CD14-positive monocyte (primary cell): ENCODE measurements at regions not wholly inside any gene's neighbourhood (a gene's known extent, or its start where the extent isn't known, plus 50 kb on each side); places are given as distances from the start of the nearest gene placed in this dataset.

Experiments
- DNase-seq, 3 donors: peaks; one replicate each; pipeline ENCODE4 v3.0.0-alpha.2; 2011 to 2022
- H2AFZ ChIP-seq: 2 replicates; pipeline ENCODE4 v1.6.0; 2012; ENCODE audit warnings: mild to moderate bottlenecking, low read depth, low read length, inconsistent platforms; ENCODE audit not compliant: insufficient read depth, poor library complexity, severe bottlenecking
- H3K27ac ChIP-seq, 2 donors: 1 replicate in 1 of 2; 2 replicates in 1 of 2; pipeline ENCODE4 v1.5.1; 2012 to 2013; ENCODE audit warnings: low read length in 2 of 2, control low read depth in 1 of 2, inconsistent platforms in 1 of 2, low read depth in 1 of 2, mild to moderate bottlenecking in 1 of 2
- H3K27me3 ChIP-seq, 2 donors: one replicate each; pipeline versions ENCODE4 v1.6.0 to v1.6.1; 2011 to 2013; ENCODE audit warnings: low read length in 2 of 2; ENCODE audit not compliant: control insufficient read depth in 2 of 2, insufficient read depth in 2 of 2
- H3K36me3 ChIP-seq, 2 donors: replicated peaks in 1 of 2; 1 replicate in 1 of 2; 2 replicates in 1 of 2; pipeline versions ENCODE4 v1.5.1 to v1.6.1; 2012 to 2013; ENCODE audit warnings: low read length in 2 of 2, control low read depth in 1 of 2, inconsistent platforms in 1 of 2, mild to moderate bottlenecking in 1 of 2; ENCODE audit not compliant: insufficient read depth in 2 of 2, control insufficient read depth in 1 of 2
- H3K4me1 ChIP-seq, 2 donors: 1 replicate in 1 of 2; 2 replicates in 1 of 2; pipeline versions ENCODE4 v1.5.1 to v1.6.1; 2012 to 2013; ENCODE audit warnings: low read length in 2 of 2, control low read depth in 1 of 2, inconsistent platforms in 1 of 2, mild to moderate bottlenecking in 1 of 2, moderate library complexity in 1 of 2; ENCODE audit not compliant: insufficient read depth in 2 of 2, control insufficient read depth in 1 of 2
- H3K4me2 ChIP-seq: replicated peaks from 2 replicates; pipeline ENCODE3; 2012; ENCODE audit warnings: low read length, moderate library complexity, mild to moderate bottlenecking; ENCODE audit not compliant: poor library complexity, severe bottlenecking; ENCODE audit errors: extremely low read depth
- H3K4me3 ChIP-seq, 3 experiments: fragments of 200-600 bp in 1 of 3; sonication (generic) in 1 of 3; replicated peaks in 1 of 3; 1 replicate in 2 of 3; 2 replicates in 1 of 3; pipeline ENCODE4 v1.5.1; 2011 to 2013; ENCODE audit warnings: low read length in 3 of 3, mild to moderate bottlenecking in 3 of 3, control low read depth in 2 of 3, low read depth in 2 of 3, inconsistent platforms in 1 of 3, moderate library complexity in 1 of 3
- H3K79me2 ChIP-seq: 2 replicates; pipeline ENCODE4 v1.6.0; 2012; ENCODE audit warnings: mild to moderate bottlenecking, control low read depth, inconsistent platforms, low read length, moderate library complexity; ENCODE audit not compliant: insufficient read depth
- H3K9ac ChIP-seq: 2 replicates; pipeline ENCODE4 v1.6.0; 2017; ENCODE audit warnings: low read length, mild to moderate bottlenecking; ENCODE audit not compliant: insufficient read depth, poor library complexity, severe bottlenecking
- H3K9me3 ChIP-seq, 2 donors: replicated peaks in 1 of 2; 1 replicate in 1 of 2; 2 replicates in 1 of 2; pipeline versions ENCODE4 v1.5.1 to v1.6.1; 2012 to 2013; ENCODE audit warnings: low read length in 2 of 2, control low read depth in 1 of 2; ENCODE audit not compliant: control insufficient read depth in 1 of 2, insufficient read depth in 1 of 2
- H4K20me1 ChIP-seq: 2 replicates; pipeline ENCODE4 v1.6.0; 2012; ENCODE audit warnings: mild to moderate bottlenecking, low read length, control low read depth, moderate library complexity; ENCODE audit not compliant: insufficient read depth
- H3K27ac Mint-ChIP-seq, 7 donors: one replicate each; pipeline ENCODE4 v1.8.0; 2020; ENCODE audit warnings: mild to moderate bottlenecking in 7 of 7, mixed read lengths in 7 of 7, moderate library complexity in 6 of 7, inconsistent platforms in 2 of 7
- H3K27me3 Mint-ChIP-seq, 3 donors: one replicate each; pipeline ENCODE4 v1.8.0; 2021 to 2022; ENCODE audit warnings: low read depth in 3 of 3, mild to moderate bottlenecking in 3 of 3, mixed read lengths in 3 of 3, moderate library complexity in 3 of 3, inconsistent platforms in 1 of 3
- H3K36me3 Mint-ChIP-seq, 2 donors: one replicate each; pipeline ENCODE4 v1.8.0; 2020; ENCODE audit warnings: mixed read lengths in 2 of 2, inconsistent platforms in 1 of 2, mild to moderate bottlenecking in 1 of 2
- H3K4me1 Mint-ChIP-seq: one replicate; pipeline ENCODE4 v1.8.0; 2020; ENCODE audit warnings: mild to moderate bottlenecking, mixed read lengths
- H3K4me3 Mint-ChIP-seq, 2 donors: one replicate each; pipeline ENCODE4 v1.8.0; 2020; ENCODE audit warnings: mild to moderate bottlenecking in 2 of 2, mixed read lengths in 2 of 2, moderate library complexity in 1 of 2
- H3K9me3 Mint-ChIP-seq, 7 donors: one replicate each; pipeline ENCODE4 v1.8.0; 2020 to 2022; ENCODE audit warnings: mixed read lengths in 7 of 7, mild to moderate bottlenecking in 6 of 7, moderate library complexity in 6 of 7, inconsistent platforms in 2 of 7
- WGBS: methylation state at CpG from one replicate; pipeline ENCODE4 v1.1.5; 2013; ENCODE audit warnings: missing lambda C conversion rate; ENCODE audit not compliant: insufficient coverage; 5-methylcytosine and 5-hydroxymethylcytosine counted together
- intact Hi-C, 2 donors: fragments of 100-400 bp; cut with micrococcal nuclease; formaldehyde crosslinking; loops; one replicate each; pipeline versions ENCODE4 v1.15.0 to v1.15.1; 2023
- TF ChIP-seq, protein P1 (sequence below): fragments of 200-600 bp; IDR thresholded peaks from one replicate; pipeline ENCODE4 v1.8.0; 2022; ENCODE audit warnings: antibody characterized with exemption, mild to moderate bottlenecking

DNA sequence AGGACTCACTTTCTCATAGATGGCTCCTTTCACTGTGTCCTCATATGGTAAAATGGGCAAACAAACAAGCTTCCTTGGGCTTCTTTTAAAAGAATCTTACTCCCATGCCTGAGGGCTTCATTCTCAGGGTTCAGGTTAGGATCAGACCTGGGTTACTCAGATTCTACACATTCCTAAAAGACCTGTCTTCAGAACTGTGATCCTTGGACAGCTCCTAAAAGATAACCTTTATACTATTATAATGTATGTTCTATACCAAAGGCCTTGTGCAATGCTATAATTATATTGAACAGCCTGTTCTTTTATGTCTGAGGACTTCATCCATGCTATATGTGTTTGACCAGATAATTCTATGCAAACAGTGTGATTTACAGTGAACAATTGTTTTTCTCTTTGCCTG lies 264.4 kb upstream of the CDH10 start:
- intact Hi-C loops: no loop called here

DNA sequence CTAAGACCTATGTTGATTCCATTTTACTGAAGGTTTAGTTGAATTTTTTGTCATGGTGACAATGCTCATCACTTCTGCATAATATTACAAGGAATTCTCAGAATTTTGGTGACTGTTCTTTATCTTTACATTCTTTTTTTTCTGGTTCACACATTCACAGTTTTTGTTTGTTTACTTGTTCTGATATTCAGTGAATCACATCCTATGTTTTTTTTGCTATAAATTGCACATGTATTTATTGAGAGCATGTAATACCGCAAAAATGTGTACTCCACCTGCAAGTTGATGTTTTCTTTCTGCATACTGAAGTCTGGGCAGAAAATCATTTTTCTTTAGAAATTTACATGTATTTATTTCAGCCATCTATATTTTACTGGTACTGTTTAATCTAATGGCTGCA lies 261.9 kb upstream of the CDH10 start:
- no peaks in the 10 kb centered on the region for H3K27me3 ChIP-seq
- no peak overlapping the region for H3K9ac ChIP-seq
- H2AFZ ChIP-seq: no peak overlapping the region
- no peaks in the 10 kb centered on the region for H3K36me3 ChIP-seq
- H4K20me1 ChIP-seq: no peaks in the 10 kb centered on the region
- DNase-seq: no peak
- no CpG with 5 or more reads among the region's 1 CpG for WGBS
- TF ChIP-seq, protein P1, sequence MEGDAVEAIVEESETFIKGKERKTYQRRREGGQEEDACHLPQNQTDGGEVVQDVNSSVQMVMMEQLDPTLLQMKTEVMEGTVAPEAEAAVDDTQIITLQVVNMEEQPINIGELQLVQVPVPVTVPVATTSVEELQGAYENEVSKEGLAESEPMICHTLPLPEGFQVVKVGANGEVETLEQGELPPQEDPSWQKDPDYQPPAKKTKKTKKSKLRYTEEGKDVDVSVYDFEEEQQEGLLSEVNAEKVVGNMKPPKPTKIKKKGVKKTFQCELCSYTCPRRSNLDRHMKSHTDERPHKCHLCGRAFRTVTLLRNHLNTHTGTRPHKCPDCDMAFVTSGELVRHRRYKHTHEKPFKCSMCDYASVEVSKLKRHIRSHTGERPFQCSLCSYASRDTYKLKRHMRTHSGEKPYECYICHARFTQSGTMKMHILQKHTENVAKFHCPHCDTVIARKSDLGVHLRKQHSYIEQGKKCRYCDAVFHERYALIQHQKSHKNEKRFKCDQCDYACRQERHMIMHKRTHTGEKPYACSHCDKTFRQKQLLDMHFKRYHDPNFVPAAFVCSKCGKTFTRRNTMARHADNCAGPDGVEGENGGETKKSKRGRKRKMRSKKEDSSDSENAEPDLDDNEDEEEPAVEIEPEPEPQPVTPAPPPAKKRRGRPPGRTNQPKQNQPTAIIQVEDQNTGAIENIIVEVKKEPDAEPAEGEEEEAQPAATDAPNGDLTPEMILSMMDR: no peak
- no peak overlapping the region for H3K4me2 ChIP-seq
- Mint-ChIP-seq H3K4me1 (peaks cover 9% of the 10 kb centered on the region), H3K27ac (no peak overlapping the region), H3K9me3 (peaks cover 0 to 4% (median 3%) of the 10 kb centered on the region in 7 donors), H3K4me3 (no peak overlapping the region), H3K36me3 (no peaks in the 10 kb centered on the region), H3K27me3 (no peaks in the 10 kb centered on the region)
- peaks cover 7 to 8% of the 10 kb centered on the region in 2 donors for H3K4me1 ChIP-seq
- intact Hi-C loops: no loop called here
- H3K4me3 ChIP-seq: no peak overlapping the region
- no peaks in the 10 kb centered on the region for H3K9me3 ChIP-seq
- H3K79me2 ChIP-seq: no peaks in the 10 kb centered on the region
- no peak overlapping the region for H3K27ac ChIP-seq

More for the DNA sequence above, 264.4 kb upstream of the CDH10 start:
- TF ChIP-seq, protein P1: no peak
- peaks cover 9% of the 10 kb centered on the region for H3K4me1 Mint-ChIP-seq
- Histone ChIP-seq H3K4me1 (peaks cover 7 to 8% of the 10 kb centered on the region in 2 donors), H3K27ac (no peak overlapping the region), H3K9ac (no peak overlapping the region), H3K27me3 (no peaks in the 10 kb centered on the region), H3K79me2 (no peaks in the 10 kb centered on the region), H3K36me3 (no peaks in the 10 kb centered on the region), H3K4me2 (no peak overlapping the region), H3K4me3 (no peak overlapping the region), H2AFZ (no peak overlapping the region), H4K20me1 (no peaks in the 10 kb centered on the region), H3K9me3 (no peaks in the 10 kb centered on the region)
- no peaks in the 10 kb centered on the region for H3K36me3 Mint-ChIP-seq
- DNase-seq: no peak
- no peaks in the 10 kb centered on the region for H3K27me3 Mint-ChIP-seq
- H3K27ac Mint-ChIP-seq: no peak overlapping the region
- H3K4me3 Mint-ChIP-seq: no peak overlapping the region
- peaks cover 0 to 6% (median 3%) of the 10 kb centered on the region in 7 donors for H3K9me3 Mint-ChIP-seq
